ENCODE measurements at regions not wholly inside any gene's neighbourhood (a gene's known extent, or its start where the extent isn't known, plus 50 kb on each side); places are given as distances from the start of the nearest gene placed in this dataset.

DNA sequence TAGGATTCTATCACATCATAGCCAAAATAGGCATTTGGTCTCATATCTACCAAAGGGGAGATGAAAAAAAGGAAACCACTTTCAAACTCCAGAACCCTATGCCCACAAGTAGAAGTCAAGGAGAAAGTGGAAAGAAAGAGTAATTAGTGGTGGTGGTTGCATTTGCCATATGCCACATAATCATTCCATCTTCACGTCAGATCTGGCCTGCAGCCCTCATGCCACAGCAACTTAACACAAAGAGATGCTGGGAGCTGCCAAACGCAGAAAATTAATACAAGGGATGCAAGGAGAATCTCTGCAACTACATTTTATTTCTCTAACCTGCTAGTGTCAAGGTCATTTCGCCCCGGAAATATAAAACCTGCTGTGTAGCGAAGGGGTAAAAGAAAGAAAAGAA is 148.6 kb upstream of the FOXN3 start:
- TF ChIP-seq GABPA (IDR thresholded peaks at IDR 0.05; ENCODE audit: low read depth) (no peak), POLR2AphosphoS5 (IDR thresholded peaks at IDR 0.05; ENCODE audit: low read length) (no peak), ZNF274 (IDR thresholded peaks at IDR 0.05; ENCODE audit: insufficient read depth, insufficient read length) (no peak), HDAC6 (IDR thresholded peaks at IDR 0.05; ENCODE audit: unreplicated experiment) (no peak), FOXM1 (IDR thresholded peaks at IDR 0.05; ENCODE audit: low read depth, low read length) (no peak), DPF2 (IDR thresholded peaks at IDR 0.05) (no peak)

Measured in GM12878 (cell line).